ENCODE measurements at regions not wholly inside any gene's neighbourhood (a gene's known extent, or its start where the extent isn't known, plus 50 kb on each side); places are given as distances from the start of the nearest gene placed in this dataset.

DNA sequence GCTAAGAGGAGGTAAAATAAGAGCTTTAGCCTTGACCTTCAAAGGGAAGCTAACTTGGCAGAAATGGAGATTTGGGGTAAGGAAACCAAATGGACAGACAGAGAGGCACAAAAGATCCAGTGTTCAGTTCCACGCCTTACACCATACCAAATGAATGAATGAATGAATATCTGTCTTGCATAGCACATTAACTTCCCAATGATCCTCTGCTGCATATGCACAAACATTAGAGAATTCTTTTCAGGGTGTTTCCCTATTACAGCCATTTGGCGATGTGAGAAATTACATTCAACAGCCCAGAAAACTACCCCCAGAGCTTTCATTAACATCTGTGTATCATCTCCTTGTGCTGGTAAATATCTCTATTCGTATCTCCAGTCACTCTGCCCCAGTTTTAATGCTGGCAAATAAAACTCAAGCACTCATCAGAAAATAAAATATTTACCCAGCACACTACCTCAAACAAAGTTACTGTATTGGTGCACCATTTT lies 1056.2 kb downstream of the SORCS3 start:
- TF ChIP-seq CTCF (IDR thresholded peaks at IDR 0.05) (no peak), EZH2 (IDR thresholded peaks at IDR 0.05; ENCODE audit: borderline replicate concordance, insufficient read depth, low read depth, low read length, poor library complexity, severe bottlenecking) (no peak)

Data from B cell (primary cell).